ENCODE measurements at regions not wholly inside any gene's neighbourhood (a gene's known extent, or its start where the extent isn't known, plus 50 kb on each side); places are given as distances from the start of the nearest gene placed in this dataset.

DNA sequence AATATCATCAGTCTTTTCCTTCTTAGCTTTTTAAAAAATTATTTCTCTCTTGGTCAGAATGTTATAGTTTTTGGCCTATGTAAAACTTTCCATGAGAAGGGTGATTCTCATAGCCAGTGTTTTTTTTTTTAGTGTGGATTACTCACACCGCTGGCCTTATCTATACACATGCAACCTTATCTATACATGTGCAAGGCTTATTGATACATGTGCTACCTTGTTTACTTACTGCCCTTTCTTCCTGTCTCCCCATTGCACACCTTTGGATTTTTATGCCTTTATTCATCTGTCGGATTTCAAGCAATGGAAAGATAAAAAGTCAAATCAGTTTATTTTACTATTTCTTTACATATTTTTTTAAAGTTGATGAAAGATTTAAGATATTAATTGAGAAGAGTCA lies 660.0 kb upstream of the FZD8 start (continued):
- TF ChIP-seq, protein P1, sequence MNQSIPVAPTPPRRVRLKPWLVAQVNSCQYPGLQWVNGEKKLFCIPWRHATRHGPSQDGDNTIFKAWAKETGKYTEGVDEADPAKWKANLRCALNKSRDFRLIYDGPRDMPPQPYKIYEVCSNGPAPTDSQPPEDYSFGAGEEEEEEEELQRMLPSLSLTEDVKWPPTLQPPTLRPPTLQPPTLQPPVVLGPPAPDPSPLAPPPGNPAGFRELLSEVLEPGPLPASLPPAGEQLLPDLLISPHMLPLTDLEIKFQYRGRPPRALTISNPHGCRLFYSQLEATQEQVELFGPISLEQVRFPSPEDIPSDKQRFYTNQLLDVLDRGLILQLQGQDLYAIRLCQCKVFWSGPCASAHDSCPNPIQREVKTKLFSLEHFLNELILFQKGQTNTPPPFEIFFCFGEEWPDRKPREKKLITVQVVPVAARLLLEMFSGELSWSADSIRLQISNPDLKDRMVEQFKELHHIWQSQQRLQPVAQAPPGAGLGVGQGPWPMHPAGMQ (IDR thresholded peaks at IDR 0.05; ENCODE audit: borderline replicate concordance): no peak
- no peak for TF ChIP-seq JUND (IDR thresholded peaks at IDR 0.05; ENCODE audit: low read depth, low read length)
- TF ChIP-seq SUPT20H (IDR thresholded peaks at IDR 0.05; ENCODE audit: borderline replicate concordance, control insufficient read depth, low read depth, low read length): no peak
- TF ChIP-seq TCF12 (IDR thresholded peaks at IDR 0.05; ENCODE audit: low read depth, low read length): no peak

- no peak for FAIRE-seq
- in situ Hi-C loops (cut with MboI) (no loop called here), intact Hi-C loops (cut with micrococcal nuclease; ENCODE audit: unreplicated experiment) (no loop called here)
- CTCF ChIA-PET: no interaction called here
- SMC1A ChIA-PET (ENCODE audit: uncharacterized antibody, unreplicated experiment): no interaction called here
- RAD21 ChIA-PET (ENCODE audit: unreplicated experiment): no interaction called here
- H3K79me2 ChIP-seq (ENCODE audit: control insufficient read depth, insufficient read depth, low read length): no peaks in the 10 kb centered on the region
- no peak overlapping the region for H3K9ac ChIP-seq (ENCODE audit: control insufficient read depth, insufficient read depth, low read length)
- 38% methylated on average over 1 of the region's 1 CpG for WGBS (ENCODE audit: insufficient coverage, insufficient replicate concordance, low lambda C conversion rate, missing lambda C conversion rate)
- H2AFZ ChIP-seq (ENCODE audit: control insufficient read depth, low read depth, low read length): no peak overlapping the region
- H3K4me1 ChIP-seq (ENCODE audit: control insufficient read depth, insufficient read depth, low read length): no peaks in the 10 kb centered on the region
- H4K20me1 ChIP-seq (ENCODE audit: control insufficient read depth, insufficient read depth): no peaks in the 10 kb centered on the region
- no peak overlapping the region for H3K27ac ChIP-seq (ENCODE audit: control insufficient read depth, insufficient read depth)
- no peaks in the 10 kb centered on the region for H3K27me3 ChIP-seq (replicated peaks in 1 of 2; ENCODE audit: control insufficient read depth in 2 of 2, insufficient read depth in 2 of 2, low read length in 1 of 2)
- DNase-seq (ENCODE audit: low read depth, low spot score): no peak
- H3K4me2 ChIP-seq (ENCODE audit: control insufficient read depth, insufficient read depth): no peak overlapping the region
- BruUV-seq (replicated peaks): no TSS peak
- ATAC-seq: no peak
- H3K36me3 ChIP-seq (ENCODE audit: control insufficient read depth in 2 of 2, insufficient read depth in 2 of 2, low read length in 1 of 2): no peaks in the 10 kb centered on the region
- POLR2A ChIA-PET: no interaction called here
- no peaks in the 10 kb centered on the region for H3K9me3 ChIP-seq (replicated peaks; ENCODE audit: control insufficient read depth, insufficient read depth, low read length)
- no peak overlapping the region for H3K4me3 ChIP-seq
- TF ChIP-seq, protein P2, sequence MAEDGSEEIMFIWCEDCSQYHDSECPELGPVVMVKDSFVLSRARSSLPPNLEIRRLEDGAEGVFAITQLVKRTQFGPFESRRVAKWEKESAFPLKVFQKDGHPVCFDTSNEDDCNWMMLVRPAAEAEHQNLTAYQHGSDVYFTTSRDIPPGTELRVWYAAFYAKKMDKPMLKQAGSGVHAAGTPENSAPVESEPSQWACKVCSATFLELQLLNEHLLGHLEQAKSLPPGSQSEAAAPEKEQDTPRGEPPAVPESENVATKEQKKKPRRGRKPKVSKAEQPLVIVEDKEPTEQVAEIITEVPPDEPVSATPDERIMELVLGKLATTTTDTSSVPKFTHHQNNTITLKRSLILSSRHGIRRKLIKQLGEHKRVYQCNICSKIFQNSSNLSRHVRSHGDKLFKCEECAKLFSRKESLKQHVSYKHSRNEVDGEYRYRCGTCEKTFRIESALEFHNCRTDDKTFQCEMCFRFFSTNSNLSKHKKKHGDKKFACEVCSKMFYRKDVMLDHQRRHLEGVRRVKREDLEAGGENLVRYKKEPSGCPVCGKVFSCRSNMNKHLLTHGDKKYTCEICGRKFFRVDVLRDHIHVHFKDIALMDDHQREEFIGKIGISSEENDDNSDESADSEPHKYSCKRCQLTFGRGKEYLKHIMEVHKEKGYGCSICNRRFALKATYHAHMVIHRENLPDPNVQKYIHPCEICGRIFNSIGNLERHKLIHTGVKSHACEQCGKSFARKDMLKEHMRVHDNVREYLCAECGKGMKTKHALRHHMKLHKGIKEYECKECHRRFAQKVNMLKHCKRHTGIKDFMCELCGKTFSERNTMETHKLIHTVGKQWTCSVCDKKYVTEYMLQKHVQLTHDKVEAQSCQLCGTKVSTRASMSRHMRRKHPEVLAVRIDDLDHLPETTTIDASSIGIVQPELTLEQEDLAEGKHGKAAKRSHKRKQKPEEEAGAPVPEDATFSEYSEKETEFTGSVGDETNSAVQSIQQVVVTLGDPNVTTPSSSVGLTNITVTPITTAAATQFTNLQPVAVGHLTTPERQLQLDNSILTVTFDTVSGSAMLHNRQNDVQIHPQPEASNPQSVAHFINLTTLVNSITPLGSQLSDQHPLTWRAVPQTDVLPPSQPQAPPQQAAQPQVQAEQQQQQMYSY (CRISPR knock-in tag; IDR thresholded peaks at IDR 0.05): no peak
- TF ChIP-seq TARDBP (IDR thresholded peaks at IDR 0.05; ENCODE audit: borderline replicate concordance) (no peak), MYB (IDR thresholded peaks at IDR 0.05; ENCODE audit: borderline replicate concordance, low read depth, low read length) (no peak), RAD51 (IDR thresholded peaks at IDR 0.05) (no peak), ELK1 (IDR thresholded peaks at IDR 0.05; ENCODE audit: low read depth, low read length) (no peak), SMARCA5 (IDR thresholded peaks at IDR 0.05) (no peak), YBX1 (IDR thresholded peaks at IDR 0.05) (no peak), ZZZ3 (IDR thresholded peaks at IDR 0.05; ENCODE audit: control insufficient read depth, insufficient read length, low read depth) (no peak)
- TF ChIP-seq, protein P1 (IDR thresholded peaks at IDR 0.05; ENCODE audit: borderline replicate concordance): no peak
- TF ChIP-seq, protein P3, sequence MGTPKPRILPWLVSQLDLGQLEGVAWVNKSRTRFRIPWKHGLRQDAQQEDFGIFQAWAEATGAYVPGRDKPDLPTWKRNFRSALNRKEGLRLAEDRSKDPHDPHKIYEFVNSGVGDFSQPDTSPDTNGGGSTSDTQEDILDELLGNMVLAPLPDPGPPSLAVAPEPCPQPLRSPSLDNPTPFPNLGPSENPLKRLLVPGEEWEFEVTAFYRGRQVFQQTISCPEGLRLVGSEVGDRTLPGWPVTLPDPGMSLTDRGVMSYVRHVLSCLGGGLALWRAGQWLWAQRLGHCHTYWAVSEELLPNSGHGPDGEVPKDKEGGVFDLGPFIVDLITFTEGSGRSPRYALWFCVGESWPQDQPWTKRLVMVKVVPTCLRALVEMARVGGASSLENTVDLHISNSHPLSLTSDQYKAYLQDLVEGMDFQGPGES (IDR thresholded peaks at IDR 0.05): no peak
- TF ChIP-seq, protein P4, sequence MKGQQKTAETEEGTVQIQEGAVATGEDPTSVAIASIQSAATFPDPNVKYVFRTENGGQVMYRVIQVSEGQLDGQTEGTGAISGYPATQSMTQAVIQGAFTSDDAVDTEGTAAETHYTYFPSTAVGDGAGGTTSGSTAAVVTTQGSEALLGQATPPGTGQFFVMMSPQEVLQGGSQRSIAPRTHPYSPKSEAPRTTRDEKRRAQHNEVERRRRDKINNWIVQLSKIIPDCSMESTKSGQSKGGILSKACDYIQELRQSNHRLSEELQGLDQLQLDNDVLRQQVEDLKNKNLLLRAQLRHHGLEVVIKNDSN (IDR thresholded peaks at IDR 0.05; ENCODE audit: borderline replicate concordance, extremely low read length, insufficient read depth, low read depth, low read length): no peak
These were observed 659.4 kb upstream of the FZD8 start for GRCh38 chr10:36301539-36301938.
